HG03460 (cell line): ENCODE measurements at regions not wholly inside any gene's neighbourhood (a gene's known extent, or its start where the extent isn't known, plus 50 kb on each side); places are given as distances from the start of the nearest gene placed in this dataset.

Experiments used
- ATAC-seq: cut with Tn5 transposase; IDR thresholded peaks from one replicate; pipeline ENCODE4 v1.9.1; 2021; ENCODE audit not compliant: unreplicated experiment

DNA sequence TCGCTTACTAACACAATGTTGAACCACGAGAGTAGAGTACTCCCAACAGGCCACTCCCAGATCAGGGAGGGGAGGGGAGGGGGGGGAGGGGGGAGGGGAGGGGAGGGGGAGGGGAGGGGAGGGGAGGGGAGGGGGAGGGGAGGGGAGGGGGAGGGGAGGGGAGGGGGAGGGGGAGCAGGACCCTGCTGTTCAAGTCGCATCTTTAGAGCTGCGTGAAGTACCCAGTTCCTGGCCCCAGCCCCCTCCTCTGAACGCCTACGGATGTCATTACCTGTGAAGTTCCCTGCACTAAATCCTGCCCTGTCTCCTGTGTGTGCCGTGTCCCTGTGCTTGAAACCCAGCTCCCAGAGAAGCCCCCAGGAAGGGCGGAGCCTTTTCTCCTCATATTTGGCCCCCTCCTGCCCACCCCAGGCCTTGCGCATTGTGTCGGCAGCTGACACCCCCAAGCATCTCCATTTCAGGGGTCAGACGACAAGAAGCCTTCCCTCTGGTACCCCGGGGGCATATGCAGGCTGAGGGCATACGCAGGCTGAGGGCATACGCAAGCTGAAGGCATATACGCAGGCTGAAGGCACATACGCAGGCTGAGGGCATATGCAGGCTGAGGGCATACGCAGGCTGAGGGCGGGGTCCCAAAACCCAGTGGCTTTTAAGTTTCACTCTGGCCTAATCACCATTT lies 330.2 kb downstream of the C16orf95 start:
- no peak for ATAC-seq

DNA sequence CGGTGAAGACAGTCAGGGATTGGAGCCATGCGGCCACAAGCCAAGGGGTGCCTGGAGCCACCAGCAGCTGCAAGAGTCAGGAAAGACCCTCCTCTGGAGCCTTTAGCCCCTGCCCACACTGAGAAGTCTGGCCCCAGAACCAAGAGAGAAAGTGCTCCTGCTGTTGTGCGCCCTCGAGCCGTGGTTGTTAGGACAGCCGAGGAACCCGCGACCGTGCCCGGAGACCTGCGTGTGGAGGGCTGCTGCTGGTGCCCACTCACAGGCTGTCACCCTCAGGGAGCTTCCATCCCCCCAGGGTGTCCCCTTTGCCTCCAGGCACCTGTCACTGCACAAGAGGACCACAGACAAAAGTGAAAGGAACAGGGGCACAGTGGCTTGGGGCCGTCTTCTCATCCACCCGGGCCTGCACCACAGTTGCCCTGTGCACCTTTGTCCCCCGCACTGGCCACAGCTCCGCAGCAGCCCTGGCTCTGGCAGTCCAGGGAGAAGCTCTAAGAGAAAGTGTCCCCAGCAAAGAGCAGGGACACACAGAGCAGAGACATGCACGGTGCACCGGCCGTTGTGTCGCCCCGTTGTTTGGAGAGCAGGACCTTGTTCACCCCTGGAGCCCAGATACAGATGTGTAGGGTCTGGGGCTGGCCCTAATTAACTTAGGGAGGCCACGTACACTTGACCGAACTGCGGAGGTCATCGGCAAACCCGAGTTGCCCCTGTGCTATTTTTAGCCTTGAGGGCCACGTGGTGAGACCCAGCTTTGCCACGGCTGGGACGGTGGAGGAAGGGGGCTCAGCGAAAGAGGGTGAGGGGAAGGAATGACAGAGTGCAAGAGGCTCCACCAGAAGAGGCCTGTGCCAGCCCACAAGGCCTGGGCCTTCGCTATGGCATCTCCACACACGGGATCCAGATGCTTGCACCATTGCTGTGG lies 329.2 kb downstream of the C16orf95 start:
- no peak for ATAC-seq

DNA sequence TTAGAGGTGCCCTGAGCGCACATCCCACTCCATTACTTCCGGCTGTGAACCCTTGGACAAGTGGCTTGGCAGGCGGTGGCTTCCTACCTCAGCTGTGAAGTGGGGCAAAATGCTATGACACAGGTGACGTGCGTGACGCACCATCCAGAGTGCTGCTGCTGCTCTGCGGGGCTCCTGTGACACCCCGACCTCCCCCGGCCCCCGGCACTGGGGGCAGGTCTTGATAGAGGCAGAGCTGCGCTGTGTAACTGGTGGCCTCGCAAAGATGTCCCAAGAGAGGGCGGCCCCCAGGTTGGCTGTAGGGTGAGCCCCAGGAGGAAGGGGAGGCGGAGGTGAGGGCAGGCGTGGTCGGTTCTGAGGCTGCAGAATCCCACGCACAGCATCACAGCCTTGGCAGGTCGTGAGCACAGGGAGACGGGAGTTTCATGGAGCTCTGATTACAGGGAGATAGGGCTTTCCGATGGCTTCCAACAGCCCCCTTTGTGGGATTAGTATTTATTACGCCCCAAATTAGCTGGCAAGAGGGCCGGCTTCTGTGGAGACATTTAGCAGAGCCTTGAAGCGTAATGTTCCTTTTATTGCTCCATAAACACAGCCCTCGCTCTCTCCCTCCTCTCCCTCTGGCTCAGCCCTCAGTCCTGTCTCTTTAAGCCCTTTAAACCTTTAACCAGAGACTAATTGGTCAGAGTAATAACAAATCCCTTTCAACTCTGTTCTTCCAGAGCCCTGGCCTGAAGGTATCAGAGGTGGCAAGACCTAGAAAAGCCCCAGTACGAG lies 328.1 kb downstream of the C16orf95 start:
- no peak for ATAC-seq

DNA sequence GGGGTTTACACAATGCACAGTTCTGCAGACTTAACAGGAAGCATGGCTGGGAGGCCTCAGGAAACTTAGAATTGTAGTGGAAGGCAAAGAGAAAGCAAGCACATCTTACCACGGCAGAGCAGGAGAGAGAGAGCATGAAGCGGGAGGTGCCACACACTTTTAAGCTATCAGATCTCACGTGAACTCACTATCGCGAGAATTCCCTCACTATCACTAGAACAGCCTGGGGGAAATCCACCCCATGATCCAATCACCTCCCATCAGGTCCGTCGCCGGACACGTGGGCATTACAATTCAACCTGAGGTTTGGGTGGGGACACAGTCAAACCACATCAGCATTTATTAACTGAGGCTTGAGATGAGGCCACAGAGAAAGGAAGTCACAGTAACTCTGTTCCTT lies 326.7 kb downstream of the C16orf95 start:
- ATAC-seq, result no peak

DNA sequence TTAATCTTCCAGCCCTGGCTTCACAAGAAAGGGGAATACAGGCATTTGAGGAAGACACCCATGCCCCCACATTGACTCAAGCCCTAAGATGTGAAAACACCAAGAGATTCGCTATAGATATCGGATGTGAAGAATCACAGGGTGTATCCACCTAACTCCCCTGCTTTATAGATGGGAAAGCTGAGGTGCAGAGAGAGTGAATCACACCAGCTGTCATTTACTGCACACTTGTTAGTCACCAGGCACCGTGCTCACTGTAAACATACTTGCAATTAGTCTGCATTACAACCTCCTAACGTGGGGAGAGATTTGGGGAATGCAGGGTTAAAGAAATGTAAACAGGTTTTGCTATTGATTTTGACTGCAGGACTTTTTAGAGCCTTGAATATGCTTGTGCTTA lies 325.5 kb downstream of the C16orf95 start:
- ATAC-seq, result no peak

DNA sequence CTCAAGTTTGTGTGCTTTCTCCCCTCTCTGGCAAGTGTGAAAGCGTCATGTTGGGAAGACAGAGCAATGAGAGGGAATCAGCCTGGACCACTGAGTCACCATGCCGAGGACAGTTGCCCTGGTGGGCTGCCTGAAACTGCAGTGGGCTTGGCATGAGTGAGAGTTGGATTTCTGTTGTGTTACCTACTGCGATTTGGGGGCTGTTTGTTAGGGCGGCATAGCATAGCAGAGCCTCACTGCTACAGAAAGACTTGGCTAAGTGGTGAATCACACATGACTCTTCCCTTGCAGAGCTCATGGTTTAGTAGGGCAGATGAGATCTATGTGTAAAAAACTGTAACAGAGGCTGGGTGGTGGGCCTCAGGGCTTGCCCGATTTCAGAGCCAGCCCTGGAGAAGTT lies 324.6 kb downstream of the C16orf95 start:
- ATAC-seq, result no peak

DNA sequence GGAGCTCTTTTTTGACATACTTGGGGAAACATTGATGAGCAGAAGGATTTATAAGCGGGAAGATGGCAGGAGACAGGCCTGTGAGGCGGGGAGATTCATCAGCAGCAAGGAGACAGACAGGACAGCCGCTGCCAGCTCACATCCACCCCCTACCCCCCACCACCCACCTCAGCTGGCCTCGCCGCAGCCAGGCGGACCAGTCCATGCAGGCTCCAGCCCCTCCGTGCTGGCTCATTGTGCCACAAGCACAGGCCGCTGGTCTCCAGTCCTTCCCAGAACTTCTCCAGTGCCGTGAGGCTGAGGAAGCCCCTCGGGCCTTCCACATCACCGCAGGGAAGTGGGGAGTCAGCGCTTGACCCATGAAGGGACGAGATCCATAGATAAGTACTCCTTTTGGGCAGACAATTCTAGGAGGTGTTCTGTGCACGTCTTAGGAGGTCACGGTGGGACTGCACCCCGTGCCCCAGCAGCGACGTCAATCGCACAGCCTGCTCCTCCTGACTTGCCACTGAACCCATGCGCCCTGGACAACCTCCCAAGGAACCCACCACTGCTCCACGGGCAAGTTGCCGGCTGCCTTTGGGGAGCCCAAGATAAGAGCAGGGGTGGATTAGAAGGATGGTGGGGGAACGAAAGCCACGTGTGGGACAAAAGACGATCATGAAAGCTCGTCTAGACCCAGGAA lies 323.6 kb downstream of the C16orf95 start:
- ATAC-seq, result no peak

DNA sequence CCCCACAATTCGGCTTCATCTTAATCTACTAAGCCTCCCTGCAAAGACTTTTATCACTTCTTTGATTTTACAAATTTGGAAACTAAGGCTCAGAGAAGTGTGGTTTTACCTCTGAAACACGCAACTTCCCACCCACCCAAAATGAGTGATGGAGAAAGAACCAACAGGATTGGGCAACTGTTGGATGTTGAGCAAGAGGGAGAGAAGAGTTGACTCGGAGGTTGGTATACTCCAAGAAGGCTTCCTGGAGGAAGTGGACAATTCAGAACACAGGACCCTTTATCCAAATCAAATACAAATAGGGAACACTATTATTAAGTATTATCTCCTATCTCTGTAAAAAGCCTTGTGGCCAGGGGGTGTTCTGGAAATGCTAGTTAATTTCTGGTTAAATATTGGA lies 323.0 kb downstream of the C16orf95 start:
- ATAC-seq, result no peak

DNA sequence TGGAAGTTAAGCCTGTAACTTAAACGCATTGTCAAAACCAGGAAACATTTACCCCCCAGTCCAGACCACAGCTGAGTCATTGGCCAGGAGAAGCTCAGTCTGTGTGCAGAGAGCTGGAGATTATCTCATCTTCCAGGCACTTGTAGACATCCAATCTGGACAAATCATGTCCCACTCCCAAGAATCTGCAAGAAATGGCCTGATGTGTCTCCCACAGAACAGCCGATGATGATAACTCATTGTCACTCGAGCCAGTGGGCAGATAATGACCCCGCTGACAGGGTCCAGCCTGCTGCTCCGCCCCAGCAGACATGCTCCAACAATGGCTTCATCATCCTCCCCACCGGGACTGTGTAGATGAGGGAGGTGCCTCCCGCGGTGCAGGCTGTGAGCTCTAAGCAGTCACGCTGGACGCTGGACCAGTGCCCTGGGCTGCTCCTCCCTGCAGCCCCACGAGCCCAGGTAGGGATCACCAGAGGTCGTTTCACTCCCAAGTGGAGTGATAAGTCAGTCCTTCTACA lies 322.5 kb downstream of the C16orf95 start:
- ATAC-seq, result no peak

DNA sequence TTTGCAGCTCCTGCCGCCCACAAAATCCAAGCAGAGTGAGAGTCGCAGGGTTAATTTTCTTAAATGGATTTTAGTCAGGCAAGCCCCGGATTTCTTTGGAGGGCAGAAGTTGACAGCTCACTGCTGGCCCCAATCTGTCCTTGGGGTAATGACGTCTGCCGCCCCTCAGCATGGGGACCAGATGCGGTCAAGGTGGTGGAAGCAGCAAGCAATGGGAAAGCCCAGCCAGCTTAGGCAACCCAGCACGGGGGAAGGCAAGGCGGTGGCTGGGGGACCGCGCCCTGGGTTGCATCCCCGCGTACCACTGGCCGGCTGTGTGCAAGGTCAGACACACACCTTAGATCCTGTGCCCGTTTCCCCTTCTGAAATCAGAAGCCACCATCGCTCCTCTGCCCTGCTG lies 321.7 kb downstream of the C16orf95 start:
- ATAC-seq, result no peak

DNA sequence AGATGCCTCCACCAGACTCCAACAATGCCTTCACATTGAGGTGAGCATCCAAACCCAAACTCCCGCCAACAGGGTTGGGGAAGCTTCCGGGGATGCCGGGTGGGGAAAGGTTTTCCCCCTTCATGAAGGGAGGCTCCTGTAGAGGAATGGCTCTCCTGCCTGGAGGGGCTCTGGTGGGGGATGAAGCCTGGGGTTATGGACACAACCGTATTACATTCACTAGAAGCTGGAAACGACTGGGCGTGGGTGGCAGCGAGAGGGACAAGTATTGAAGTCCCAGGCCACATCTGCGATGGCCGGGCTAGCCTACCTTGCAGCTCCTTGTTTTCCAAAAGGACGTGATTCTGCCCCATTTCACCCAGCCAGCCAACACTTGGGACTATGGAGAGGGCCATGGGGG lies 321.1 kb downstream of the C16orf95 start:
- ATAC-seq, result no peak

DNA sequence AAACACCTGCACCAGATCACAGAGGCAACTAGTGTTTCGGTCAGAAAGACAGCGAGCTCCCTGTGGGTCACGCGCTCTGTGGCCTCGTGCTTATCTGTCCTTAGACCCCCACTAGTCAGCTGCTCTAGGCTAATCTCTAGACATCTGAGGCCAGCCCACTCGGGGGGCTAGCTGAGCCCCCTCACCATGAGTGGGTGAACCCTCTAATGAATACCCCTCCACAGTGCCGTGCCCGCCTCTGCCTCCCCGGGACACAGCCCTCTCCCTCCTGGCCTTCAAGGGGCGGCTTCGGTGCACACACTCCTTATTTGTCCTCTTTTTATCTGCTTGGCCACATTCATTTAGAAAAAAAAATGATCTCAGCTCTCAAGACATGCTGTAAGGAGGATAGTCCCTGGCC lies 320.1 kb downstream of the C16orf95 start:
- ATAC-seq, result no peak

DNA sequence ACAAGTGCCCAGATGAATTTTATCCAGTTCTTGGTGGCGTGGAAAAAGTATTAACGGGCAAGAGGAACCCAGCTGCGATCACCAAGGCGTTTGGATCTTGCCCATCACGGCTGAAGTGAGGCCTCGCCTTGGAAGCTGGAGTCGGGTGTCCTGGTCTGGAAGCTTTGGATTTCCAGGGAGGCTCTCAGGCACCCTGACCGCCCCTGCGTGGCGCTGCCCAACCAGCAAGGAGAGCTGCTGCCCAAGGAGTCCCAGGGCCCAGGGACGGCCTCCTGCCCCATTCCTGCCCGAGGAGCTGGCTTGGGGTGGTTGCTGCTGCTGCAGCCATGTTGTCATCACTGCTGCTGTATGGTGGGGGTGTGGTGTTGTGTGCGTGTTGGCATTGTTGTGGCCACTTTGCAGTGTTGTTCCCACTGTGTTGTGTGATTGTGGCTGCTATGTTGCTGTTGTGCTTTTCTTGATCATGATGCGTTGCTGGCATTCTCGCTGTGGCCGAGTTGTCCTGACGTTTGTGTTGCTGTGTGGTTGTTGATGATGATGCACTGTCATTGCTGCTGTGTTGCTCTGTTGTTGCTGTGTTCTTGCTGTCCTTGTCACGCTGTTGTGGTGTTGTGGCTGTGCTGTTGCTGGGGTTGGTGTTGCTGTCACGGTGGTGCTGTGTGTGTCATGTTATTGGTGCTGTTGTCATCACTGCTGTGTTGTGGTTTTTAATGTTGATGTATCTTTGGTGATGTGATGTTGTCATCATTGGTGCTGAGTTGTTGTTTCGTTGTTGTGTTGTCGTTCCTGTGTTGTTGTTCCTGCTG lies 318.8 kb downstream of the C16orf95 start:
- no peak for ATAC-seq

DNA sequence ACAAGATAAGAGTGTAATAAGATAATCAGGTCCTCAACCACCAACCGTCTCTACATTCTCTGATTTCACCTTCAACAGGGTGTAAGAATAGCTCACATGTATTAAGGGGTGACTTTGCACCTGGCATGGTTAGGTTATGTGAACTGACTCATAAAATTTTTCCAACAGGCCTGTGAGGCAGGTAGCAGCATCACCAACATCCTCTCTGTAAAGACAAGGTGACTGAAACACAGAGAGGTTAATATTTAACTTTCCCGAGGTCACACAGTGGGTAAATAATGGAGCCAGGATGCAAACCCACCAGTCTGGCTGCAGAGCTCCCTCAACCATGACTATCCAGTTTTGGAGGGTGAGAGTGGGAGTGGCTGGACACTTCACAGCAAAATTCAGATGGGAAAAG lies 317.2 kb downstream of the C16orf95 start:
- no peak for ATAC-seq

DNA sequence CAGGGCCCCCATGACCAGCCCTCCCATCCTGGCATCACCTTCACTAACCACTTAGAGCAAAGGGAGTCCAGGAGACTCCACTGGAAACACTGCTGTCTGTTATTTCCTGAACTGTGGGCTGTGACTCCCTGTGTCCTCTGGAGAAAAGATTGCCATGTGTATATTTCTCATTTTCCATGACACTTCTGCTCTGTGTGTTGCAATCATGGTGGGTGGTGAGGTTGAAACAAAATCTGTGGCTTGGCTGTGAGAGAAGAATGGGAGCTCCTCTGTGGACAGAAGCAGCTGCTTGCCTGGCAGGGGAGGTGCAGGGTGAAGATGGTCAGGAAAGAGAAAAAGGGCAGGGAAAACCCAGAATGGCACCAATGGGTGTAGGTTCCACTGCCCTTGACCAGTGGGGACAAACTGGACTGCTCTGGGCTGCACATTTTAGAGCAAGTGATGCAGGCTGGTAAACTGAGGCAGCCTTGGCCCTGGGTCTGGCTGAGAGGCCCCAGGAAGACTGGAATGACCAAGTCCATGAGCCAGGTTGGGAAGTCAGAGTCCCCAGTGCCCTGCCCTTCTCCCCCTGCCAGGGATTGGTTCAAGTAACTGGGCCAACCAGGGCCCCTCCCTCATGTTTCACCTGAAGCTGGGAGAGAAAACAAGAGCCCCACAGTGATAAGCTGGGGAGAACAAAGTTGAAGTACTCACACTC lies 314.3 kb downstream of the C16orf95 start:
- ATAC-seq, result no peak

DNA sequence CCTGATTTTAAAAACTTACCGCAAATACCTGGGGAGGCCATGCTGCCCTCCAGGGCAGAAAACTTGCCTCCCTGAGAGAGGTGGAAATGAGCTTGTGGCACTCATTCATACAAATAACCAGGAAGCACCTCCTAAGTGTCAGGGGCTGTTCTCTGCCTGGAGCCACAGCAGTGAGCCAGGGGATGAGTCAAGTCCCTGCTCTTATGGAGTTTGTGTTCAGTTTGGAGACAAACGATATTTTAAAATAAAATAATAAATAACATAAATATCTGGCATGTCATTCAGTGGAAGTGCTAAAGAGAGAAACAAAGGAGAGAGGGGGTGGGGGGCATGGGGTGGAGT lies 313.8 kb downstream of the C16orf95 start:
- ATAC-seq, result no peak

DNA sequence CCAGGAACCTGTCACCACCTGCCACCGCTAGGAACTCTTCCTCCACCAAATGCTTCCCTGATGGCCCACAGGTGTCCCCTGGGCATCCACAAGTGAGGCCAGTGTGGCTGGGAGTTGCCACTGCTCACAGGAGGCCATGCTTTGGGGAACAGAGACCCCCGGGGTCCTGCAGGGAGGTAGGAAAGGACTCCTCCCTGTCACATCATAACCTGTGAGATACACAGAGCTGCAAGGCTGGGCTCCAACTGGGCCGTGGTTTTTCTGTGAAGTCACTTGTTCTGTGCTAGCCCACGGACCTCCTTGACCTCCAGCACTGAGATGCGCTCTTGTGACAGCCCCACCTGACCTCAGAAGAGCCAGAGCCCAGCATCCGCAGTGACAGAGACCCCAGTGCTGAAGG lies 311.2 kb downstream of the C16orf95 start:
- no peak for ATAC-seq

DNA sequence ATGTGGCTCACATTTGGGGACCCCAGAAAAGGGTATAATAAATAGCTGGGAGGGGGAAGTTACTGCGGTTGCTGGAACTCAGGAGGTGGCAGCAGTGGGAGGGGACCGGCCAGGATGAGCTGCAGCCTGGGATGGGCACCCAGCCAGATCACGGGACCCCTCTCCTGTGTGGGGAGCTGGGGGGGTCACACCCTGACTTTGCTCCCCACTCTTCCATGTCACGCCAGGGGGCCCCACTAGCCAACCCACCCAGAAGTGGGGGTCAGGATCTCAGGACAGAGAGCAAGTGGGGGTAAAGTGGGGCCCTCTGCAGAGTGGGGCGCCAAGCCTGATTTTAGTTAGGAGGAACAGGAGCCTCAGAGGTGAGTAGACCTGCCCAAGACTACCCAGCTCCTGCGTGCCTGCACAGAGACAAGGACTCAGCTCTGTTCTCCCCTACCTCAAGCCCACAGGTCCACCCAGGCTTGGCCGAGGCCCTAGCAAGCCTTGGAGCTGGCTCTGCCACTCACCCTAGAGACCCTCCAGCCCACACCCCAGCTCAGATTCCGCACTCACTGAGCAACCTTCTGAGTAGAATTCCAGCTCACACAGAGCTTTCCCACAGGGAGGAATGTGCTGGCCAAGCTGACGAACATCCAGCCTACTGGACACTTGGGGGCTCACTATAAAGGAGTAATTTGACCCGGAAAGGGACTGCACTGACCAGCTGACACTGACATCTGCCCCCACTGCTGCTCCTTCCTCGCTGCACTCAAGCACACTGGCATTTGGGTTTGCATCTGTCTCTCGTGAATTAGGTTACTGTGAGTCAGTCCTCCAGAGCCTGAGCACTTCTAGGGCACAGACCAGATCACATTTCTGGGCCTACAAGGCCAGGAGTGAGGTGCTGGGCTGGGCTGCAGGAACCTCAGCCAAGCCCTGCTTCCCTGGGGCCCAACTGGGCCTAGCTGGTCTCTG lies 310.1 kb downstream of the C16orf95 start:
- ATAC-seq, result no peak
